Thymus (tissue), 11 donors: ENCODE measurements at regions not wholly inside any gene's neighbourhood (a gene's known extent, or its start where the extent isn't known, plus 50 kb on each side); places are given as distances from the start of the nearest gene placed in this dataset.

Experiments used
- DNase-seq, 9 donors: peaks; one replicate each; pipeline ENCODE4 v3.0.0-alpha.2; 2013; ENCODE audit warnings: low spot score in 9 of 9, low read depth in 6 of 9, missing footprints in 1 of 9
- H3K27ac ChIP-seq, 2 donors: one replicate each; pipeline ENCODE4 v1.5.1; 2013; ENCODE audit warnings: control low read depth in 1 of 2, low read depth in 1 of 2, low read length in 1 of 2, mild to moderate bottlenecking in 1 of 2, moderate library complexity in 1 of 2
- H3K27me3 ChIP-seq, 2 donors: one replicate each; pipeline ENCODE4 v1.5.1; 2013; ENCODE audit warnings: low read length in 1 of 2; ENCODE audit not compliant: control insufficient read depth in 2 of 2, insufficient read depth in 1 of 2
- H3K36me3 ChIP-seq, 2 donors: one replicate each; pipeline ENCODE4 v1.5.1; 2013; ENCODE audit warnings: low read length in 1 of 2, mild to moderate bottlenecking in 1 of 2, moderate library complexity in 1 of 2; ENCODE audit not compliant: control insufficient read depth in 2 of 2, insufficient read depth in 2 of 2
- H3K4me1 ChIP-seq, 2 donors: one replicate each; pipeline ENCODE4 v1.5.1; 2013; ENCODE audit warnings: low read length in 2 of 2; ENCODE audit not compliant: control insufficient read depth in 2 of 2, insufficient read depth in 2 of 2
- H3K4me3 ChIP-seq, 2 donors: one replicate each; pipeline ENCODE4 v1.5.1; 2013; ENCODE audit warnings: low read length in 2 of 2, control low read depth in 1 of 2, mild to moderate bottlenecking in 1 of 2
- H3K9me3 ChIP-seq, 2 donors: one replicate each; pipeline ENCODE4 v1.5.1; 2013; ENCODE audit warnings: low read length in 1 of 2, mild to moderate bottlenecking in 1 of 2; ENCODE audit not compliant: control insufficient read depth in 2 of 2, insufficient read depth in 1 of 2
- WGBS: extraction: QIAGEN DNeasy Blood & Tissue Kit; methylation state at CpG from one replicate; pipeline ENCODE4 v1.1.7; 2013; 5-methylcytosine and 5-hydroxymethylcytosine counted together
- donor health status: healthy.

DNA sequence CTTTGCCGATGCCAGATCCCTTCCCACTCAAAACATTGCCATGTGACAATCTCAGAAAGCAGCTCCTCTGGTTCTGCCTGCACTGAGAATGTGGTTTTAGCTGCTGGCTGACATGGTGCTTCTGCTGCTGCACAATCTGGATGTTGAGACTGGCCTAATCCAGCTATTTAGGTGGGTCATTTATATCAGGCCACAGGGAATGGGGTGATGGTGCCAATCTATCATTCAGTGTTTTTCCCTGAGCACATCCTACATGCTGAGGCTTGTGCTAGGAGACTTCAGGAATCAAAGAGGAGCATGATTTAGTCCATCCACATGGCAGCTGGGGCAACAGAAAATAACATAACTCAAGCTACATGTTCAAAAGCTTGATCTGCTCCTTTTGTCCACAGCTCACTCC lies 144.7 kb downstream of the CYRIA start:
- DNase-seq, result no peak
- Histone ChIP-seq H3K36me3 (no peaks in the 10 kb centered on the region), H3K9me3 (no peaks in the 10 kb centered on the region), H3K27me3 (no peaks in the 10 kb centered on the region), H3K27ac (no peak overlapping the region), H3K4me1 (no peaks in the 10 kb centered on the region), H3K4me3 (no peak overlapping the region)
- 0% methylated on average over 1 of the region's 1 CpG for WGBS

DNA sequence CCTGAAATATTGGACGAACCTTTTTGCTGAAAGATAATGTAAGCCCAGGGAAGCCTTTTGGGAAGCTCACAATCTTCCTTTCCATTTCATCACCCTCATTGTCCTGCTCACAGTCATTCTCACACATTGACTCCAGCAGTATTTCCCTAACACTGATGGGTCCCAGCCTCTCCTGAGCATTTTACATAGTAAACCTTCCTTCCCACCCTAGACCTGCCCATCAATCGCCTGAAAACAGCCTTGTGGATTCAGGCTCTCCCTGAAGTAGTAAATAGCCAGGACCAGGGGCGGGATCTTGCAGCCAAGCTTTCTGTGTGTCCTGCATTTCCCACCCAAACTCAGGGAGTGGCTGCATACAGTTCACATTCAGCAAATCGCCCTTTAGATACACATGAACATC lies 149.9 kb downstream of the CYRIA start:
- Histone ChIP-seq H3K27me3 (no peaks in the 10 kb centered on the region), H3K36me3 (no peaks in the 10 kb centered on the region), H3K27ac (no peak overlapping the region), H3K9me3 (no peaks in the 10 kb centered on the region), H3K4me1 (no peaks in the 10 kb centered on the region), H3K4me3 (no peak overlapping the region)
- WGBS, result 92% methylated on average over 4 of the region's 4 CpGs
- no peak for DNase-seq

DNA sequence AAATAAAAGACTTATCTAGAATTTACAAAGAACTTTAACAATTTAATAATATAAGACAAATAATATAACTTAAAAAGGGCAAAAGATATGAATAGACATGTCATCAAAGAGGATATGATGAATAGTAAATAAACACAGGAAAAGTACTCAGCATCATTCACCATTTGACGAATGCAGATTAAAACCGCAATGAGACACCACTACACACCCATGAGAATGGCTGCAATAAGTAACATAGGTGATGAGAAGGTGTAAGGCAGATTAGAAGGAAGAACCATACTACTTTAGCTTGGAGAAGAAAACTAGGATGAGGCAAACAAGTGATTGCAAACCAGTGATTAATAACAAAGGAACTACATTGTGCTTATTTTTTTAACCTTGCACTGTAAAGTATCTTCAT lies 152.0 kb downstream of the CYRIA start:
- over 99% methylated on average over 2 of the region's 2 CpGs for WGBS
- no peak overlapping the region for H3K27ac ChIP-seq

DNA sequence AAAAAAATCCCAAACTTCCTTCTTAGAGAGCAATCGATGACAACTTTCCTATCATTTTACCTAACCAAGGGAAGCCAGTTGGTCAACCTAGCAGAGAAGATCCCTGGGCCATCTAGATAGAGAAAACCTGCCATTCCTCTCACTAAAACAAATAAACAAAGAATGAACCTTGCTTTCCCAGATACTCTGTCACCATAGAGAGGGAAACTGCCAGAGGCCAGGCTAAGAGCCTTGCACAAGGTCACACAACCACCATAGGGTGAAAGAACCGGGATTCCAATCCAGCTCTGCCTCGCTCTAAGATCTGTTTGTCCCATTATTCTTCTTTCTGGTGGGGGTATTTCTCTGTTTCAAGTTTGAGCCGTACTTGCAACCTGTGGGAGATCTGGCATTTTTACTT lies 154.6 kb downstream of the CYRIA start:
- DNase-seq, result no peak
- no peak overlapping the region for H3K27ac ChIP-seq
- H3K27me3 ChIP-seq, result peaks cover 4 to 24% of the 10 kb centered on the region in 2 donors
- no peak overlapping the region for H3K4me3 ChIP-seq
- 94% methylated on average over 4 of the region's 4 CpGs for WGBS
- H3K9me3 ChIP-seq, result no peaks in the 10 kb centered on the region
- peaks cover 0 to 3% of the 10 kb centered on the region in 2 donors for H3K4me1 ChIP-seq
- H3K36me3 ChIP-seq, result no peaks in the 10 kb centered on the region

More for the DNA sequence above, 152.0 kb downstream of the CYRIA start:
- H3K36me3 ChIP-seq, result no peaks in the 10 kb centered on the region
- no peak overlapping the region for H3K4me3 ChIP-seq
- DNase-seq, result no peak
- peaks cover 0 to 10% of the 10 kb centered on the region in 2 donors for H3K27me3 ChIP-seq
- no peaks in the 10 kb centered on the region for H3K4me1 ChIP-seq
- H3K9me3 ChIP-seq, result no peaks in the 10 kb centered on the region

DNA sequence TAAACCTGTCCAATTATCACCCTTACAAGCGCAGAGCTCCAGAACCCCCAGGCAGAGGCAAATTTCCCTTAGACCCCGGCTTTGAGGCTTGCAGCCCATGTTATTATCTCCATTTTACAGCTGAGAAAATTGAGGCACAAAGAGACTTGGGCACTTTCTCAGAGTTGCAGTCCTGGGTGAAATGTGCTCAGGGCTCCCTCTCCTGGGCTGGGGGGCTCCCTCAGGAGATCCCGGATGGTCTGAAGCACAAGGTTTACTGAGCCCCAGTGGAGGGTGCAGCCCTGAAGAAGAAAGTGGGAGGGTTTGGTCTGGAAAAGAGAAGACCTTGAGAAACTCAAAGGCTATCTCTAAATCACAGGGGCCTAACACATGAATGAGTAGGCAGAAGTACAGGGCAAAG lies 156.6 kb downstream of the CYRIA start:
- DNase-seq, result no peak
- Histone ChIP-seq H3K27me3 (peaks cover 4 to 24% of the 10 kb centered on the region in 2 donors), H3K9me3 (no peaks in the 10 kb centered on the region), H3K27ac (no peak overlapping the region), H3K36me3 (no peaks in the 10 kb centered on the region), H3K4me1 (peaks cover 0 to 3% of the 10 kb centered on the region in 2 donors), H3K4me3 (no peak overlapping the region)
- 93% methylated on average over 3 of the region's 3 CpGs for WGBS

DNA sequence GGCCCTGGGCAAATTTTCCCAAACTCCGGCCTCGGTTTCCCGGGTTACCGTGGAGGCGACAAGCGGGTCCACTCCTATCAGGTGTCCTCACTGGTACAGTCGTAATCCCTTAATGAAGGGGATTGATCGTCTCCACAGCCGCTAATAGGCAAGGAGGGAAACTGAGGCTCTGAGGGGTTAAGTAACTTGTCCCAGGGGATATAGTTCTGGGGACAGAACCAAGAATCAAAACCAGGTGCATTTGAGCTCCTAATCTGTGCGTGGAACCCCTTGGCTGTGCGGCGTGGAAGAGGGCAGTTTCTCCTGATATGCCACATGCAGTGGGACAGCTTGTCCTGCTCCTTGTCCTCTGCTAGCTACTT lies 157.2 kb downstream of the CYRIA start:
- whole genome bisulfite sequencing, result 23% methylated on average over 12 of the region's 12 CpGs
- peaks cover 4 to 24% of the 10 kb centered on the region in 2 donors for H3K27me3 ChIP-seq

DNA sequence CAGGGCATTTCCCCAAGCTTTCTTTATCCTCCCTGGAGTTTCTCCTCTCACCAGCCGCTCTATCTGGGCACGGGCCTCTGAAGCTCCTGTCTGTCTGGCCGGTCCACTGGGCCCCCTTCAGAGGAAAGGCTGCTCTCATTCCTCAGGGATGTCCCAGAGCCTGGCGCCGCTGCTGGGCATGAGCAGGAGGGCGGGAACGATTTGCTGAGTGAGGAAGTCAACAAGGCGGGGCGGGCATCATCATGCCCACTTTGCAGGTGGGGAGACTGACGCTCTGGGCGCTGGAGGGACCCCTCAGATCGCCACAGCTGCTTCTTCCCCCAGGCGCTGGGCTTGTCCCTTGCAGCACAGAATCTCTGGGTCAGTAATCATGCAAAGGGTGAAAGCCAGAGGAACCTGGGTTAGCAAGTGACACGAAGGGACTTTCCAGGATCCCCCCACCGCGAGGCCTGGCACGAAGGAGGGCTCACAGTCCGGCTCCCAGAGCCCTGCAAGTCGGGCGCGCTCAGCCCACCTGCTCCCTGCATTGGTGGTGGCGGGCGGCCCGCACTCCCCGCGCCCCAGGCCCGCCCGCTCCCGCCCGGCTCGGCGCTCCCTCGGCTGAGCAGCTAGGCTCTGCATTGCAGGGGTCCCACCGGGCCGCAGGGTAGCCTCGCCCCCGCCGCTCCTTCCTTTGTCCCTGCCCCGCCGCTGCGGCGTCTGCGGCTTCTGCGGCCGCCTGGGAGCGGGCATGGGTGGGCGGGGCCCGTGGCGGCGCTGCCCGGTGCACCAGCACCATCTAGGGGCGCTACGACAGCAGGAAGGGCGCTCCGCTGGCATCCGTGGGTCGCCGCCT lies 157.8 kb downstream of the CYRIA start:
- H3K36me3 ChIP-seq, result no peaks in the 10 kb centered on the region
- WGBS, result 17% methylated on average over 58 of the region's 58 CpGs
- peak in 5 of 9 donors; percentile 7 to 43 (median 13) for DNase-seq
- H3K27ac ChIP-seq, result no peak overlapping the region
- peaks cover 0 to 3% of the 10 kb centered on the region in 2 donors for H3K4me1 ChIP-seq
- no peak overlapping the region for H3K4me3 ChIP-seq
- H3K27me3 ChIP-seq, result peaks cover 4 to 24% of the 10 kb centered on the region in 2 donors
- H3K9me3 ChIP-seq, result no peaks in the 10 kb centered on the region

More for the DNA sequence above, 157.2 kb downstream of the CYRIA start:
- DNase-seq, result no peak
- H3K27ac ChIP-seq, result no peak overlapping the region
- no peak overlapping the region for H3K4me3 ChIP-seq
- H3K36me3 ChIP-seq, result no peaks in the 10 kb centered on the region
- H3K4me1 ChIP-seq, result peaks cover 0 to 3% of the 10 kb centered on the region in 2 donors
- no peaks in the 10 kb centered on the region for H3K9me3 ChIP-seq

DNA sequence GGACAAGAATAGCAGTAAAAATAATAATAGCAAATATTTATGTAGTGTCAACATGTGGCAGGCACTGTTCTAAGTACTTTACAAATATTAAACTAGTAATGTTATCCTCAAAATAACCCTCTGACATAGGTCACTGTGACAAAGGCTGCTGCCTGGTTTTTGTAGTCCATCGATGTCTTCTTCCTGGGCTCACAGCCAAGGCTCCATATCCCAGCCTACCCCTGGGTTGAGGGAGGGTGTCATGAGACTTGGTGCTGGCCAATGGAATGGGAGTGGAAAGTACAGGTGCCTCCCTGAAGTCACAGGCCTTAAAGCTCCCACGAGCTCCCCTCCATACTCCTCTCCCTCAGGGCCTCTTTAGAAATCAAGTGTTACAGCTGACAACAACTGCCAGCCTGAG lies 159.3 kb downstream of the CYRIA start:
- no peak for DNase-seq
- WGBS, result 70% methylated on average over 2 of the region's 2 CpGs
- Histone ChIP-seq H3K36me3 (no peaks in the 10 kb centered on the region), H3K4me1 (peaks cover 0 to 3% of the 10 kb centered on the region in 2 donors), H3K27me3 (peaks cover 4 to 24% of the 10 kb centered on the region in 2 donors), H3K9me3 (no peaks in the 10 kb centered on the region), H3K27ac (no peak overlapping the region), H3K4me3 (no peak overlapping the region)

DNA sequence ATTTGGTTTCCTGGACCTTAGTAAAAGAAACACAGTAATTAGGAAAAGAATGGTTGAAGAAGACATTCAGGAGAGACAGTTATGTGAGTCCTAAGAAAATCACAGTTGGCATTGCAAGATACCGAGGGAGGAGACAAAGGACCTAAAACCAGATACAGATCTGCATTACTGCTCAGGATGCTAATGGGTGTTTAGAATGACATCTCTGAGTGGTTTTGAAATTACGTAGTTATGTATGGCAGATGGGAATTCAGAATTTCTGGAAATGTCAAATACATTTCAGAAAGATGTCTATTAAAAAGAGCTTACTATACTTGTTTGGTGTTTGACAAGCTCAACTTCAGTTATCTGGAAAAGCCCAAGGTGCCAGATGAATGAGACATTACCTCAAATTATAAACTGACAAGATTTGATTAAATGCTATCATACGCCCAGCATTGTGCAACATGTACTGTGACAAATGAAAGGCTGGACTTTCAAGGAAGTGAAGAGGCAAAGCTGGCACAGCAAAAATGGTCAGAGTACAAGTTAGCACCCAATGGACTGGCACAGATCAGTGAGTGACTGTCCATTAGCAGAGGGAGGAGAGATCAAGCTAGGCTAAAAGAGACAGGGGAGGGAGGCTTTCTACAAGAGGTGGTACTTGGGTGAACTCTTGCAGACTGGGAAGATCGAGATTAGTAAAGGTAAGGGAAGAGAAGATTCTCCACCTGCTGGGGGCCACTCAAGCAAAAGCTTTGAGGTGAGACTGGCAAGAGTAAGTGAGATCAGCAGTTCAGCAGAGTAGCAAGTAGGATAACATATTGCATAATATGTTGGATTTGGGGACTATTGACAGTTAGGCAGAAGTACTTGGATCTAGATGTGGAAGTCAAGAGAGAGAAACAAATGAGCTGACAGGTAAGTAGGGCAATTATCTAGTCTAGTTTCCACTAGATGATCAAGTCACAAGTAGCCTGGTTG lies 168.9 kb downstream of the CYRIA start:
- no peak for DNase-seq
- H3K36me3 ChIP-seq, result no peaks in the 10 kb centered on the region
- no peak overlapping the region for H3K4me3 ChIP-seq
- no peaks in the 10 kb centered on the region for H3K4me1 ChIP-seq
- H3K9me3 ChIP-seq, result no peaks in the 10 kb centered on the region
- H3K27ac ChIP-seq, result no peak overlapping the region
- no peaks in the 10 kb centered on the region for H3K27me3 ChIP-seq
- WGBS, result 71% methylated on average over 4 of the region's 4 CpGs
